ENCODE measurements at regions not wholly inside any gene's neighbourhood (a gene's known extent, or its start where the extent isn't known, plus 50 kb on each side); places are given as distances from the start of the nearest gene placed in this dataset.

- TF ChIP-seq CTCF (IDR thresholded peaks at IDR 0.05) (no peak), POLR2A (IDR thresholded peaks at IDR 0.05) (no peak)
Observed at GRCh38 chr10:28470873-28471651, 61.9 kb upstream of the WAC start.

Measured in ovary (tissue), 3 donors.